Mammary epithelial cell (primary cell): ENCODE measurements at regions not wholly inside any gene's neighbourhood (a gene's known extent, or its start where the extent isn't known, plus 50 kb on each side); places are given as distances from the start of the nearest gene placed in this dataset.

Experiments used
- CTCF ChIP-seq, 2 donors: IDR thresholded peaks in 1 of 2; conservative IDR thresholded peaks in 1 of 2; 2 replicates each; pipeline ENCODE4 v1.5.1; 2011 to 2012; ENCODE audit warnings: inconsistent platforms in 2 of 2, low read length in 2 of 2, mild to moderate bottlenecking in 2 of 2, control low read depth in 1 of 2, low read depth in 1 of 2; ENCODE audit not compliant: insufficient read depth in 1 of 2; ENCODE audit errors: extremely low read depth in 1 of 2
- EZH2 ChIP-seq: IDR thresholded peaks from 2 replicates; pipeline ENCODE4 v1.6.1; 2012; ENCODE audit warnings: low read length, inconsistent platforms, borderline replicate concordance

GRCh38 chr14:85881935-85882334 lies 352.0 kb downstream of the FLRT2 start:
- TF ChIP-seq EZH2 (no peak), CTCF (conservative IDR thresholded peaks at IDR 0.05 in 1 of 2, IDR thresholded peaks at IDR 0.05 in 1 of 2; ENCODE audit: extremely low read depth in 1 of 2, insufficient read depth in 1 of 2, low read depth in 1 of 2, low read length in 2 of 2) (no peak)
